Spleen (tissue), 11 donors: ENCODE measurements at regions not wholly inside any gene's neighbourhood (a gene's known extent, or its start where the extent isn't known, plus 50 kb on each side); places are given as distances from the start of the nearest gene placed in this dataset.

Experiments used
- DNase-seq: peaks from one replicate; pipeline ENCODE4 v3.0.0-alpha.2; 2020
- H3K27ac ChIP-seq, 8 donors: fragments of 200-600 bp; sonication (generic) in 7 of 8; 1 replicate in 4 of 8; 2 replicates in 4 of 8; pipeline versions ENCODE4 v1.5.0 to v1.8.0; 2016 to 2021; ENCODE audit warnings: inconsistent platforms in 4 of 8, mild to moderate bottlenecking in 4 of 8, moderate library complexity in 1 of 8
- H3K27me3 ChIP-seq, 7 donors: fragments of 200-600 bp; sonication (generic) in 6 of 7; replicated peaks in 1 of 7; 1 replicate in 4 of 7; 2 replicates in 3 of 7; pipeline versions ENCODE4 v1.5.0 to v1.8.0; 2016 to 2021; ENCODE audit warnings: inconsistent platforms in 3 of 7, mild to moderate bottlenecking in 1 of 7
- H3K36me3 ChIP-seq, 6 donors: fragments of 200-600 bp; sonication (generic) in 5 of 6; 1 replicate in 4 of 6; 2 replicates in 2 of 6; pipeline versions ENCODE4 v1.5.0 to v1.8.0; 2016 to 2021; ENCODE audit warnings: inconsistent platforms in 2 of 6
- H3K4me1 ChIP-seq, 6 donors: fragments of 200-600 bp; sonication (generic) in 5 of 6; 1 replicate in 3 of 6; 2 replicates in 3 of 6; pipeline versions ENCODE4 v1.5.0 to v1.8.0; 2016 to 2021; ENCODE audit warnings: inconsistent platforms in 3 of 6
- H3K4me3 ChIP-seq, 8 donors: fragments of 200-600 bp; sonication (generic) in 7 of 8; 1 replicate in 4 of 8; 2 replicates in 4 of 8; pipeline versions ENCODE4 v1.5.0 to v1.8.0; 2016 to 2021; ENCODE audit warnings: inconsistent platforms in 4 of 8, mild to moderate bottlenecking in 4 of 8, moderate library complexity in 2 of 8
- H3K9me3 ChIP-seq, 8 donors: fragments of 200-600 bp; sonication (generic) in 7 of 8; 1 replicate in 4 of 8; 2 replicates in 4 of 8; pipeline versions ENCODE4 v1.5.0 to v1.8.0; 2016 to 2021; ENCODE audit warnings: inconsistent platforms in 4 of 8
- POLR2A ChIP-seq, 3 donors: fragments of 450-650 bp; IDR thresholded peaks; one replicate each; pipeline ENCODE4 v1.5.1; 2017; ENCODE audit warnings: antibody characterized with exemption in 3 of 3, mild to moderate bottlenecking in 1 of 3
- POLR2AphosphoS5 ChIP-seq, 3 donors: sonication (generic); formaldehyde crosslinking; IDR thresholded peaks; one replicate each; pipeline ENCODE4 v1.5.1; 2017; ENCODE audit warnings: antibody characterized with exemption in 3 of 3
- WGBS, 5 donors: extraction: QIAGEN DNeasy Blood & Tissue Kit in 3 of 5; methylation state at CpG; one replicate each; pipeline versions ENCODE4 v1.1.5 to v1.1.7; 2013 to 2018; 5-methylcytosine and 5-hydroxymethylcytosine counted together
- intact Hi-C: fragments of 100-400 bp; cut with DNase I; formaldehyde crosslinking; loops from one replicate; pipeline ENCODE4 v1.15.0; 2023; ENCODE audit warnings: low total_unique reads
- TF ChIP-seq, protein P1 (sequence below), 11 experiments: fragments of 200-600 bp in 7 of 11; fragments of 450-650 bp in 4 of 11; sonication (generic) in 4 of 11; IDR thresholded peaks in 8 of 11; conservative IDR thresholded peaks in 3 of 11; 1 replicate in 7 of 11; 2 replicates in 4 of 11; pipeline versions ENCODE4 v1.4.0 to v1.8.0; 2016 to 2021; ENCODE audit warnings: antibody characterized with exemption in 11 of 11, inconsistent platforms in 4 of 11, mild to moderate bottlenecking in 1 of 11
- donor health status: healthy with polysubstance abuse.
- donor health status: DM: no; HTN: no; CAD: no; lungs with moderate emphysema.
- donor health status: DM: no; HTN: no; CAD: no.
- donor health status: Bipolar disorder and iron deficiency.
- donor health status: healthy.
- donor health status: DM: no; HTN: no; CAD: no.
- donor health status: DM: yes; HTN: yes; CAD: no.

DNA sequence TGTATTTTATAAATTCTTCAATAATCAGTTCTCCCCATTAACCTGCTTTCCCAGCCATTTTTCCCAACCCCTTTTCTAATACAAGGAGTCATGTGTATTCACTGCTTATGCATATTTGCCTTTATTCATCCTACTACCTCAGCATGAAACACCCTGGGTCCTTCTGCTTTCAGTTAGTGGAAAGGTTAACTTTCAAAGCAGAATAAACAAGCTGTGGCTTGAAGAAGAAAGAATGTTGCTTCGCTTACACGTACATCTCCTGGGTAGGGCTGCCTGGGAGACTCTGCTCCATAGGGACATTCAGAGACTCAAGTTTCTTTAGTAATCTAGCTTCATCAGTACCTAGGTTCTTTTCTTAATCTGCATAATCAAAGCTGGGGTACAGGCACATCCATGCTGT is 567.8 kb upstream of the SLC10A2 start:
- Histone ChIP-seq H3K9me3 (peaks cover 0 to 5% (median 0%) of the 10 kb centered on the region in 8 donors), H3K27ac (no peak overlapping the region), H3K4me3 (no peak overlapping the region), H3K36me3 (no peaks in the 10 kb centered on the region), H3K4me1 (no peaks in the 10 kb centered on the region), H3K27me3 (no peaks in the 10 kb centered on the region)
- DNase-seq: no peak
- TF ChIP-seq POLR2A (IDR thresholded peaks at IDR 0.05) (no peak), POLR2AphosphoS5 (IDR thresholded peaks at IDR 0.05) (no peak)
- TF ChIP-seq, protein P1, sequence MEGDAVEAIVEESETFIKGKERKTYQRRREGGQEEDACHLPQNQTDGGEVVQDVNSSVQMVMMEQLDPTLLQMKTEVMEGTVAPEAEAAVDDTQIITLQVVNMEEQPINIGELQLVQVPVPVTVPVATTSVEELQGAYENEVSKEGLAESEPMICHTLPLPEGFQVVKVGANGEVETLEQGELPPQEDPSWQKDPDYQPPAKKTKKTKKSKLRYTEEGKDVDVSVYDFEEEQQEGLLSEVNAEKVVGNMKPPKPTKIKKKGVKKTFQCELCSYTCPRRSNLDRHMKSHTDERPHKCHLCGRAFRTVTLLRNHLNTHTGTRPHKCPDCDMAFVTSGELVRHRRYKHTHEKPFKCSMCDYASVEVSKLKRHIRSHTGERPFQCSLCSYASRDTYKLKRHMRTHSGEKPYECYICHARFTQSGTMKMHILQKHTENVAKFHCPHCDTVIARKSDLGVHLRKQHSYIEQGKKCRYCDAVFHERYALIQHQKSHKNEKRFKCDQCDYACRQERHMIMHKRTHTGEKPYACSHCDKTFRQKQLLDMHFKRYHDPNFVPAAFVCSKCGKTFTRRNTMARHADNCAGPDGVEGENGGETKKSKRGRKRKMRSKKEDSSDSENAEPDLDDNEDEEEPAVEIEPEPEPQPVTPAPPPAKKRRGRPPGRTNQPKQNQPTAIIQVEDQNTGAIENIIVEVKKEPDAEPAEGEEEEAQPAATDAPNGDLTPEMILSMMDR (IDR thresholded peaks at IDR 0.05 in 8 of 11, conservative IDR thresholded peaks at IDR 0.05 in 3 of 11): no peak
- 53 to 90% (median 88%) methylated on average over 2 of the region's 2 CpGs for WGBS, 5 donors
- intact Hi-C loops: no loop called here

DNA sequence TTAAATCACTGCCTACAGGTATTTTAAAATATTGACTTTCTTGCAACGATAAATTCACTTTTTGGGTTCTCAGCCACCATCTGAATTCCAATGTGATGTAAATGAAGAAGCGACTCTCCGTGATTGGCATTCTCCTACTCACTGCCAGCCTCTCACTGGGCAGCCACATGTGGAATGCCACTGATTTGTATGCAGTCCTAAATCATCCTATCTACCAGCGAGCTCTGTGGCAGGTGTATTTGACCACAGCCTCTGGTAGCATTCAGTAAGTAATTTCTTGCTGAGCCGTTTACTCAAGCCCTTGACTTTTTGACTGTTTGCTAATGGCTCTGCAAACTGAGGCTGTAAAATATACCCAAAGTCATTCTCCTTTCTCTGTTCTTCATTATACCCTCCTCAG is 559.0 kb upstream of the SLC10A2 start:
- no peak for DNase-seq
- Histone ChIP-seq H3K27ac (no peak overlapping the region), H3K36me3 (no peaks in the 10 kb centered on the region), H3K4me1 (no peaks in the 10 kb centered on the region), H3K27me3 (no peaks in the 10 kb centered on the region), H3K9me3 (no peaks in the 10 kb centered on the region), H3K4me3 (no peak overlapping the region)
- TF ChIP-seq, protein P1 (IDR thresholded peaks at IDR 0.05 in 8 of 11, conservative IDR thresholded peaks at IDR 0.05 in 3 of 11): no peak
- TF ChIP-seq POLR2A (IDR thresholded peaks at IDR 0.05) (no peak), POLR2AphosphoS5 (IDR thresholded peaks at IDR 0.05) (no peak)
- 80 to 86% (median 82%) methylated on average over 5 of the region's 5 CpGs for whole genome bisulfite sequencing, 5 donors
- intact Hi-C loops: no loop called here

DNA sequence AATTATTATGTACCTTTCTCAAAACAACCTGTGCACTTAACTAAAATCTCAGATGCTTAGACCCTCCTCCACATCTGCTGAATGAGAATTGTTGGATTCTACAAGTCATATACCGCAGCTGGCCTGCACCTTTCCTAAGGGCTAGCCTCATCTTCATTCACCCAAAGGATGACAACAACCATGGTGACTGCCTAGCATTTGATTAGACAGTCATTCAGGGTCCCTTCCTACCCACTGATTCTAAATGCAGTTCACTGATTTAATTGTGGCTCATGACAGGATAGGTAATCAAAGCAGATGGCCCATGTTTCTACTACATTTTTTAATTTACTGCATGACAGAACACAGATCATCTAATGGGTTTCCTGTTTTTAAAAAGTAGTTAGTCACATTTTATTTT is 551.9 kb upstream of the SLC10A2 start:
- no peak for DNase-seq
- Histone ChIP-seq H3K4me3 (no peak overlapping the region), H3K4me1 (no peaks in the 10 kb centered on the region), H3K36me3 (no peaks in the 10 kb centered on the region), H3K9me3 (no peaks in the 10 kb centered on the region), H3K27me3 (no peaks in the 10 kb centered on the region), H3K27ac (no peak overlapping the region)
- intact Hi-C loops: no loop called here
- TF ChIP-seq POLR2A (IDR thresholded peaks at IDR 0.05): no peak
- TF ChIP-seq POLR2AphosphoS5 (IDR thresholded peaks at IDR 0.05): no peak
- TF ChIP-seq, protein P1 (IDR thresholded peaks at IDR 0.05 in 8 of 11, conservative IDR thresholded peaks at IDR 0.05 in 3 of 11): no peak
- 89 to 92% (median 91%) methylated on average over 1 of the region's 1 CpG for WGBS, 5 donors

DNA sequence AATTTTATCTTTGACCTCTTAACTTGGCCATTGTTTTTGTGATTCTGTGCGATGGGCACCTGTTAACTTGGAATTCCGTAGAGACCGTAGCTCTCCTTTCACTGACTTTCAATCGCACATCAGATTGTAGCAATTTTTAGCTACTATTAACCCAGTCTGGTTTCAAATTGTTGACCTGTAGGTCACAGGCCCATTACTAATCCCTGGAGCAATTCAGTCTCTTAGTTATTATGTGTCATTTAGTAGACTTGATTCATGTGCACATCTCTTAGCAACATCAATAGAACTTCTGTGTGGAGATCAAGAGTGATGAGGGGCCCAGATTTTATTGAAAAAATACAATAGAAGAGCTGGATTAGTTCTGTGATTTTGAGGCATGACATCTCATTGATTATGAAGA is 549.6 kb upstream of the SLC10A2 start:
- Histone ChIP-seq H3K4me1 (no peaks in the 10 kb centered on the region), H3K27me3 (no peaks in the 10 kb centered on the region), H3K4me3 (no peak overlapping the region), H3K27ac (no peak overlapping the region), H3K9me3 (no peaks in the 10 kb centered on the region), H3K36me3 (no peaks in the 10 kb centered on the region)
- DNase-seq: no peak
- 86 to 95% (median 90%) methylated on average over 4 of the region's 4 CpGs for WGBS, 5 donors
- intact Hi-C loops: no loop called here
- TF ChIP-seq POLR2AphosphoS5 (IDR thresholded peaks at IDR 0.05): no peak
- TF ChIP-seq, protein P1 (IDR thresholded peaks at IDR 0.05 in 8 of 11, conservative IDR thresholded peaks at IDR 0.05 in 3 of 11): no peak
- TF ChIP-seq POLR2A (IDR thresholded peaks at IDR 0.05): no peak
